Endodermal cell (in vitro differentiated cells): ENCODE measurements at regions not wholly inside any gene's neighbourhood (a gene's known extent, or its start where the extent isn't known, plus 50 kb on each side); places are given as distances from the start of the nearest gene placed in this dataset.

Experiments
- DNase-seq: peaks from one replicate; pipeline ENCODE4 v3.0.0-alpha.2; 2017
- H3K27ac ChIP-seq: 2 replicates; pipeline ENCODE4 v1.5.1; 2013; ENCODE audit warnings: mild to moderate bottlenecking, low read depth, low read length, moderate library complexity
- H3K27me3 ChIP-seq: 2 replicates; pipeline ENCODE4 v1.6.1; 2013; ENCODE audit warnings: mild to moderate bottlenecking, low read length, moderate library complexity; ENCODE audit not compliant: insufficient read depth, control insufficient read depth, poor library complexity, severe bottlenecking
- H3K36me3 ChIP-seq: 2 replicates; pipeline ENCODE4 v1.7.0; 2013; ENCODE audit warnings: mild to moderate bottlenecking, low read length, moderate library complexity; ENCODE audit not compliant: control insufficient read depth, insufficient read depth
- H3K4me1 ChIP-seq: one replicate; pipeline ENCODE4 v1.7.0; 2013; ENCODE audit warnings: low read length; ENCODE audit not compliant: control insufficient read depth, insufficient read depth
- H3K4me3 ChIP-seq: 2 replicates; pipeline ENCODE4 v1.5.1; 2013; ENCODE audit warnings: mild to moderate bottlenecking, low read length, moderate library complexity
- H3K9ac ChIP-seq: 2 replicates; pipeline ENCODE4 v1.6.1; 2013; ENCODE audit warnings: mild to moderate bottlenecking, low read length, moderate library complexity; ENCODE audit not compliant: poor library complexity, severe bottlenecking; ENCODE audit errors: extremely low read depth
- H3K9me3 ChIP-seq: 2 replicates; pipeline ENCODE4 v1.6.1; 2013; ENCODE audit warnings: mild to moderate bottlenecking, low read length, moderate library complexity; ENCODE audit not compliant: control insufficient read depth
- H3K27ac Mint-ChIP-seq: 2 replicates; pipeline ENCODE4 v1.8.0; 2020; ENCODE audit warnings: mixed read lengths
- H3K27me3 Mint-ChIP-seq: 2 replicates; pipeline ENCODE4 v1.8.0; 2021; ENCODE audit warnings: mild to moderate bottlenecking, mixed read lengths; ENCODE audit not compliant: insufficient read depth
- H3K36me3 Mint-ChIP-seq: 2 replicates; pipeline ENCODE4 v1.8.0; 2020; ENCODE audit warnings: low read depth, mixed read lengths
- H3K4me1 Mint-ChIP-seq: 2 replicates; pipeline ENCODE4 v1.8.0; 2020; ENCODE audit warnings: mixed read lengths
- H3K4me3 Mint-ChIP-seq: 2 replicates; pipeline ENCODE4 v1.8.0; 2020; ENCODE audit warnings: mild to moderate bottlenecking, moderate library complexity, mixed read lengths
- H3K9me3 Mint-ChIP-seq: 2 replicates; pipeline ENCODE4 v1.8.0; 2020; ENCODE audit warnings: mild to moderate bottlenecking, mixed read lengths
- WGBS, 2 experiments: methylation state at CpG; one replicate each; pipeline versions ENCODE4 v1.1.5 to v1.1.7; 2013; ENCODE audit warnings: missing lambda C conversion rate in 2 of 2, mixed read lengths in 1 of 2; ENCODE audit not compliant: insufficient coverage in 1 of 2, insufficient read length in 1 of 2; 5-methylcytosine and 5-hydroxymethylcytosine counted together
- TF ChIP-seq, protein P1 (sequence below): fragments of 200-600 bp; sonication (generic); conservative IDR thresholded peaks from 2 replicates; pipeline ENCODE4 v1.5.0; 2021; ENCODE audit warnings: antibody characterized with exemption, mild to moderate bottlenecking

DNA sequence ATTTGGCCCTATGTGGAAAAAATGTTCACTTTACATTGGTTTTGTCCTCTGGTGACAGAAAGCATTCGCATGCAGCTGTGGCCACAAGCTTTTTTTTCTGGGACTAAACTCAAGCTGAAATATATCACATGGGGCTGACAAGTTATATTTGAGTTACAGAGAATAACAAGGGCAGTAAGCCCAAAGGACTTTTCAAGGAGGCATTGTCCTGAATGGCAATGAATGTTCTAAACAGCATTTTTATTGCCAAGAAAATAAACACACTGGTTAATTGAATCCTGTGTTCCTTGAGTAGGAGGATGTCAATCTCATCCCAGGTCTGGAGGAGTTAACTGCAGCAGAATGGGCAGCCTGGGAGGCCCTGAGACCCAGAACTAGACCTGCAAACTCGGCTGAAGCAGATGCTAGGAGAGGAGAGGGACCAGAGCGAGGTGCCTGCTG lies 114.5 kb downstream of the COPRS start:
- H3K4me3 Mint-ChIP-seq, result no peak overlapping the region
- WGBS, 2 experiments, result 67 to 85% methylated on average over 1 to 3 of the region's 3 CpGs

DNA sequence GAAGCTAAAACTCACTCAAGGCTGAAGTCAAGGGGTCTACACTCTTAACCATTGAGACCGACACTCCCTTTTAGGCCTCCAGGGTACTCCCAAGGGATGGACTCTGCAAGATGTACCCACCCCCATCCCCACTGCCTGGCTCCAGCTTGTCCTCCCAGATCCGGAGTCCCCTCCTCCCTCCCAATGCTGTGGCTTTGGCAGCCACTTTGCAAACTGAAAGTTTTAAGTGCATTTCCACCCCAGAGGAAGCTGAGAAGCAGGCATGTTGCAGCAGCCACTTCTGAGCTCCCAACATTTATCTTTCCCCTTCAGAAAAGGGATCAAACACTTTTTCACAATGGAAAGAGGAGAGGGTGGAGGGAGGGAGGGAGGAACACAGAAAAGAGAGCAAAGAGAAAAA lies 115.2 kb downstream of the COPRS start:
- H3K27me3 ChIP-seq, result no peaks in the 10 kb centered on the region
- H3K4me1 ChIP-seq, result no peaks in the 10 kb centered on the region
- TF ChIP-seq, protein P1, sequence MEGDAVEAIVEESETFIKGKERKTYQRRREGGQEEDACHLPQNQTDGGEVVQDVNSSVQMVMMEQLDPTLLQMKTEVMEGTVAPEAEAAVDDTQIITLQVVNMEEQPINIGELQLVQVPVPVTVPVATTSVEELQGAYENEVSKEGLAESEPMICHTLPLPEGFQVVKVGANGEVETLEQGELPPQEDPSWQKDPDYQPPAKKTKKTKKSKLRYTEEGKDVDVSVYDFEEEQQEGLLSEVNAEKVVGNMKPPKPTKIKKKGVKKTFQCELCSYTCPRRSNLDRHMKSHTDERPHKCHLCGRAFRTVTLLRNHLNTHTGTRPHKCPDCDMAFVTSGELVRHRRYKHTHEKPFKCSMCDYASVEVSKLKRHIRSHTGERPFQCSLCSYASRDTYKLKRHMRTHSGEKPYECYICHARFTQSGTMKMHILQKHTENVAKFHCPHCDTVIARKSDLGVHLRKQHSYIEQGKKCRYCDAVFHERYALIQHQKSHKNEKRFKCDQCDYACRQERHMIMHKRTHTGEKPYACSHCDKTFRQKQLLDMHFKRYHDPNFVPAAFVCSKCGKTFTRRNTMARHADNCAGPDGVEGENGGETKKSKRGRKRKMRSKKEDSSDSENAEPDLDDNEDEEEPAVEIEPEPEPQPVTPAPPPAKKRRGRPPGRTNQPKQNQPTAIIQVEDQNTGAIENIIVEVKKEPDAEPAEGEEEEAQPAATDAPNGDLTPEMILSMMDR, result peak; percentile 41
- Mint-ChIP-seq H3K9me3 (no peaks in the 10 kb centered on the region), H3K4me3 (no peak overlapping the region), H3K27me3 (no peaks in the 10 kb centered on the region), H3K27ac (no peak overlapping the region), H3K36me3 (no peaks in the 10 kb centered on the region), H3K4me1 (peaks cover 17% of the 10 kb centered on the region)
- no peak overlapping the region for H3K9ac ChIP-seq
- no peak overlapping the region for H3K4me3 ChIP-seq
- DNase-seq, result peak; percentile 82
- 74 to 100% methylated on average over 1 to 2 of the region's 2 CpGs for WGBS, 2 experiments
- H3K36me3 ChIP-seq, result no peaks in the 10 kb centered on the region
- no peaks in the 10 kb centered on the region for H3K9me3 ChIP-seq
- no peak overlapping the region for H3K27ac ChIP-seq

More for the DNA sequence above, 114.5 kb downstream of the COPRS start:
- Histone ChIP-seq H3K9ac (no peak overlapping the region), H3K4me3 (no peak overlapping the region), H3K9me3 (no peaks in the 10 kb centered on the region), H3K27me3 (no peaks in the 10 kb centered on the region), H3K36me3 (no peaks in the 10 kb centered on the region), H3K4me1 (no peaks in the 10 kb centered on the region), H3K27ac (no peak overlapping the region)
- Mint-ChIP-seq H3K4me1 (peaks cover 17% of the 10 kb centered on the region), H3K9me3 (no peaks in the 10 kb centered on the region), H3K27me3 (no peaks in the 10 kb centered on the region), H3K36me3 (no peaks in the 10 kb centered on the region), H3K27ac (no peak overlapping the region)
- DNase-seq, result no peak
- TF ChIP-seq, protein P1, result no peak

DNA sequence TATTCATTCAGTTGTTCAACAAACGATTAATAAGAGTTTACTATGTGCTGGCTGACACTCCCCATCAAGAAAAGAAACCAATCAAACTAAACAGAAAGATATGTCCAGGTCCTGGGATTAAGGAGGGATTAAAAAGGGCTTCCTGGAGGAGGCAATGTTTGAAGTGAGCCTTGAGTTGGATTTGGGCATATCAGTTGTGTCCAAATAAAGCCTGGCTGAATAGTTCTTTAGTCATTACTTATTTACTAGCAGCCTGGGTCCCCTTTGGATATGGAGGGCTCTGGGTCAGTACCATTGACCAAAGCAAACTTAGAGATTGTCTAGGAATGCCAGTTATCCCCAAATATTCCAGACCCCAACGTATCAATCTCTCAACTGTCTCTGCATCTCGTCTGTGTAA lies 117.7 kb downstream of the COPRS start:
- Histone ChIP-seq H3K9me3 (no peaks in the 10 kb centered on the region), H3K4me1 (no peaks in the 10 kb centered on the region), H3K9ac (no peak overlapping the region), H3K36me3 (no peaks in the 10 kb centered on the region), H3K27me3 (no peaks in the 10 kb centered on the region), H3K4me3 (no peak overlapping the region), H3K27ac (no peak overlapping the region)
- no peaks in the 10 kb centered on the region for H3K36me3 Mint-ChIP-seq
- peaks cover 17% of the 10 kb centered on the region for H3K4me1 Mint-ChIP-seq
- no peaks in the 10 kb centered on the region for H3K9me3 Mint-ChIP-seq
- TF ChIP-seq, protein P1, result no peak
- H3K27ac Mint-ChIP-seq, result no peak overlapping the region
- DNase-seq, result no peak
- H3K4me3 Mint-ChIP-seq, result no peak overlapping the region
- WGBS, 2 experiments, result 97 to 100% methylated on average over 2 of the region's 3 CpGs
- H3K27me3 Mint-ChIP-seq, result no peaks in the 10 kb centered on the region
